ENCODE measurements at regions not wholly inside any gene's neighbourhood (a gene's known extent, or its start where the extent isn't known, plus 50 kb on each side); places are given as distances from the start of the nearest gene placed in this dataset.

DNA sequence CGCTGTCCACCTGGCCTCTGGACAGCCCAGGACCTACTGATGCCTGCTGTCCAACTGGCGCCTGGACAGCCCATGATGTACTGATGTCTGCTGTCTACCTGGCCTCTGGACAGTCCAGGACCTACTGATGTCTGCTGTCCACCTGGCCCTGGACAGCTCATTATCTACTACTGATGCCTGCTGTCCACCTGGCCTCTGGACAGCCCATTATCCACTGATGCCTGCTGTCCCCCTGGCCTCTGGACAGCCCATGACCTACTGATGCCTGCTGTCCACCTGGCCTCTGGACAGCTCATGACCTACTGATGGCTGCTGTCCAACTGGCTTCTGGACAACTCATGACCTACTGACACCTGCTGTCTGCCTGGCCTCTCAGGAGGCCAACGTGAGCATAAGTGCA lies 208.1 kb downstream of the TEX29 start:
- BruUV-seq (replicated peaks), result no TSS peak
- no peak for DNase-seq (ENCODE audit: low spot score)
- H3K9me3 ChIP-seq (ENCODE audit: low read depth, low read length, poor library complexity, severe bottlenecking), result no peaks in the 10 kb centered on the region
- no peaks in the 10 kb centered on the region for H3K4me1 ChIP-seq (ENCODE audit: insufficient read depth, low read length, poor library complexity, severe bottlenecking)
- peaks cover 33% of the 10 kb centered on the region for H3K27me3 ChIP-seq (replicated peaks; ENCODE audit: insufficient read depth, low read depth, low read length, poor library complexity)
- intact Hi-C loops (cut with micrococcal nuclease; ENCODE audit: unreplicated experiment), result no loop called here
- H3K4me3 ChIP-seq (ENCODE audit: low read depth, low read length, poor library complexity, severe bottlenecking), result no peak overlapping the region
- CTCF ChIA-PET, result no interaction called here
- H3K27ac ChIP-seq (ENCODE audit: low read depth, low read length, poor library complexity, severe bottlenecking), result no peak overlapping the region
- POLR2A ChIA-PET (ENCODE audit: low non-redundant PET), result no interaction called here
- no peaks in the 10 kb centered on the region for H3K36me3 ChIP-seq (ENCODE audit: insufficient read depth, low read length, poor library complexity, severe bottlenecking)
- no peak for TF ChIP-seq EZH2 (IDR thresholded peaks at IDR 0.05; ENCODE audit: borderline replicate concordance, low read depth, low read length, poor library complexity, severe bottlenecking)
- TF ChIP-seq, protein P1, sequence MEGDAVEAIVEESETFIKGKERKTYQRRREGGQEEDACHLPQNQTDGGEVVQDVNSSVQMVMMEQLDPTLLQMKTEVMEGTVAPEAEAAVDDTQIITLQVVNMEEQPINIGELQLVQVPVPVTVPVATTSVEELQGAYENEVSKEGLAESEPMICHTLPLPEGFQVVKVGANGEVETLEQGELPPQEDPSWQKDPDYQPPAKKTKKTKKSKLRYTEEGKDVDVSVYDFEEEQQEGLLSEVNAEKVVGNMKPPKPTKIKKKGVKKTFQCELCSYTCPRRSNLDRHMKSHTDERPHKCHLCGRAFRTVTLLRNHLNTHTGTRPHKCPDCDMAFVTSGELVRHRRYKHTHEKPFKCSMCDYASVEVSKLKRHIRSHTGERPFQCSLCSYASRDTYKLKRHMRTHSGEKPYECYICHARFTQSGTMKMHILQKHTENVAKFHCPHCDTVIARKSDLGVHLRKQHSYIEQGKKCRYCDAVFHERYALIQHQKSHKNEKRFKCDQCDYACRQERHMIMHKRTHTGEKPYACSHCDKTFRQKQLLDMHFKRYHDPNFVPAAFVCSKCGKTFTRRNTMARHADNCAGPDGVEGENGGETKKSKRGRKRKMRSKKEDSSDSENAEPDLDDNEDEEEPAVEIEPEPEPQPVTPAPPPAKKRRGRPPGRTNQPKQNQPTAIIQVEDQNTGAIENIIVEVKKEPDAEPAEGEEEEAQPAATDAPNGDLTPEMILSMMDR (conservative IDR thresholded peaks at IDR 0.05; ENCODE audit: low read depth, low read length), result no peak

DNA sequence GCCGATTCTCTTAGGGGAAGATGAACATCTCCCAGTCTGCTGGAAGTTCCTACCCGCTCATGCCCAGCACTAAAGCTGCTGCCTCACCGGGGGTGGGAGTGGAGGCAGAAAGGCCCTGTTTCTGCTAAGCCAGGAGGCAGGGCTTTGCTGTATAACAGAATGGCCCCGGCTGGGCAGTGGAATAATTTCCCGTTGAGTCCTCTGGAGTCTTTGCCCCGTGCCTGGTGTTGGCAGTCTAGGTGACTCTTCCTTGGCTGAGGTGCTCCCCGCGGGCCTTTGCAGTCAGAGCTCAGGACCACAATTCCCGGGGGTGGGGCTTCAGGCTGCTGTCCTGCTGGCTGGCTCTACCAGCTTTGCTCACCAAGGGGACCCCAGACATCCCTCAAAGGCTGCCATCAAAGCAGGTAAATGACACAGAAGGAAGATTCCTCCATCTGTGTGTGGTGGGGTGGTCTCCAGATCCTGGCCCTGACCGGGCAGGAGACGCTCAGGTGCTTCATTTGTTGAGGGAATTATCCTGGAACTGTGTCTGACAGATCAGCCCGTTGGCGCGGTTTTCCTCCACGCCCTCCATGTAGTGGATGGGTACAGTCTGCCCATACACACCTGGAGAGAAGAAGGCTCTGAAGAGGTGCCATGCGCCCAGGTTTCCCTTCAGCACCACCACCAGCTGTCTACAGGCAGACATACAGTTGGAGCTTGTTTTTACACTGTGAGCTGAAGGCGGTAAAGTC lies 209.9 kb downstream of the TEX29 start:
- DNase-seq (ENCODE audit: low spot score), result no peak
- peaks cover 51% of the 10 kb centered on the region for H3K27me3 ChIP-seq (replicated peaks; ENCODE audit: insufficient read depth, low read depth, low read length, poor library complexity)
- TF ChIP-seq, protein P1 (conservative IDR thresholded peaks at IDR 0.05; ENCODE audit: low read depth, low read length), result no peak
- no peak for TF ChIP-seq EZH2 (IDR thresholded peaks at IDR 0.05; ENCODE audit: borderline replicate concordance, low read depth, low read length, poor library complexity, severe bottlenecking)
- no peaks in the 10 kb centered on the region for H3K4me1 ChIP-seq (ENCODE audit: insufficient read depth, low read length, poor library complexity, severe bottlenecking)
- intact Hi-C loops (cut with micrococcal nuclease; ENCODE audit: unreplicated experiment), result no loop called here
- no peaks in the 10 kb centered on the region for H3K9me3 ChIP-seq (ENCODE audit: low read depth, low read length, poor library complexity, severe bottlenecking)
- H3K4me3 ChIP-seq (ENCODE audit: low read depth, low read length, poor library complexity, severe bottlenecking), result no peak overlapping the region
- H3K36me3 ChIP-seq (ENCODE audit: insufficient read depth, low read length, poor library complexity, severe bottlenecking), result no peaks in the 10 kb centered on the region
- no peak overlapping the region for H3K27ac ChIP-seq (ENCODE audit: low read depth, low read length, poor library complexity, severe bottlenecking)
- no TSS peak for BruUV-seq (replicated peaks)
- ChIA-PET POLR2A (ENCODE audit: low non-redundant PET) (no interaction called here), CTCF (interaction anchor here (0.6 kb wide), 1 partner anchor 527 kb away, joined by 4 read pairs; no protein-coding TSS in a partner anchor)

DNA sequence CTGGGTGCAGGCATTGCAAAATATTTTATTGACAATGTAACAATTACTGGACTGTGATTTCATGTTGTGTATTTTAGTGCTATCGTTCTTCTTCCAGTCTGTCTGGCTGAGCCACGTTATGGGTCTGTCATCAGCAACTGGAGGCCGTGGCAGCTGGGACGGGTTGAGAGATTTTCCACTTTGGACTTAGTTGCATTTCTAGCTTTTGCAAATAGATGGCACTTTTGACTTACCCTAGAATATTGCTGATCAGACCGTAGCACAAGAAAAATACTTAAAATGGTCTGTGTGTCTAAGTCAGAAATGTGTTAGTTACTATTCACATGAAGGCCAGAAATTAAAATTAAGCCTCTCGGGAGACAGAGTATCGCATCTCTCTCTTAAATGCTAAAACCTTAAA lies 211.1 kb downstream of the TEX29 start:
- H3K27me3 ChIP-seq (replicated peaks; ENCODE audit: insufficient read depth, low read depth, low read length, poor library complexity), result peaks cover 63% of the 10 kb centered on the region
- H3K9me3 ChIP-seq (ENCODE audit: low read depth, low read length, poor library complexity, severe bottlenecking), result no peaks in the 10 kb centered on the region
- H3K4me3 ChIP-seq (ENCODE audit: low read depth, low read length, poor library complexity, severe bottlenecking), result no peak overlapping the region
- TF ChIP-seq, protein P1 (conservative IDR thresholded peaks at IDR 0.05; ENCODE audit: low read depth, low read length), result peak; percentile 41; the same call in 1 of the 2 replicates
- no peak for TF ChIP-seq EZH2 (IDR thresholded peaks at IDR 0.05; ENCODE audit: borderline replicate concordance, low read depth, low read length, poor library complexity, severe bottlenecking)
- intact Hi-C loops (cut with micrococcal nuclease; ENCODE audit: unreplicated experiment), result no loop called here
- peaks cover 3% of the 10 kb centered on the region for H3K4me1 ChIP-seq (ENCODE audit: insufficient read depth, low read length, poor library complexity, severe bottlenecking)
- ChIA-PET POLR2A (ENCODE audit: low non-redundant PET) (no interaction called here), CTCF (no interaction called here)
- H3K36me3 ChIP-seq (ENCODE audit: insufficient read depth, low read length, poor library complexity, severe bottlenecking), result no peaks in the 10 kb centered on the region
- no TSS peak for BruUV-seq (replicated peaks)
- no peak overlapping the region for H3K27ac ChIP-seq (ENCODE audit: low read depth, low read length, poor library complexity, severe bottlenecking)
- no peak for DNase-seq (ENCODE audit: low spot score)
